OCI-LY7 (cell line): ENCODE measurements at regions not wholly inside any gene's neighbourhood (a gene's known extent, or its start where the extent isn't known, plus 50 kb on each side); places are given as distances from the start of the nearest gene placed in this dataset.

Experiments used
- BruUV-seq: library from RNA; stranded (reverse); fragments of 400-500 nt; replicated peaks from 2 replicates; lab custom pipeline; 2021; lab: Mats Ljungman, UMichigan
- CTCF ChIA-PET: fragments of 300-600 bp; sonication (Branson Sonifier 250); formaldehyde crosslinking; loops from one replicate; lab custom pipeline; 2022; ENCODE audit warnings: antibody characterized with exemption; ENCODE audit not compliant: unreplicated experiment; lab: Charles Lee
- POLR2A ChIA-PET: fragments of 300-600 bp; sonication (Branson Sonifier 250); formaldehyde crosslinking; loops from one replicate; lab custom pipeline; 2022; ENCODE audit warnings: antibody characterized with exemption; lab: Charles Lee
- DNase-seq: peaks from one replicate; pipeline ENCODE4 v3.0.0-alpha.2; 2015; ENCODE audit warnings: low spot score
- H2AFZ ChIP-seq: fragments of 200-600 bp; sonication (generic), shearing (Covaris generic); 2 replicates; pipeline ENCODE4 v1.6.1; 2014; ENCODE audit warnings: mild to moderate bottlenecking, antibody characterized with exemption, low read length, moderate library complexity
- H3K27ac ChIP-seq: fragments of 200-600 bp; sonication (generic); 2 replicates; pipeline ENCODE4 v1.5.1; 2014; ENCODE audit warnings: mixed run types, low read depth, mild to moderate bottlenecking, moderate library complexity, low read length, inconsistent platforms; ENCODE audit not compliant: poor library complexity, severe bottlenecking
- H3K36me3 ChIP-seq: fragments of 200-600 bp; sonication (generic); 2 replicates; pipeline ENCODE4 v1.6.1; 2014; ENCODE audit warnings: mild to moderate bottlenecking, antibody characterized with exemption, low read length, moderate library complexity, mixed read lengths; ENCODE audit not compliant: insufficient read depth
- H3K4me1 ChIP-seq: fragments of 200-600 bp; sonication (generic); 2 replicates; pipeline ENCODE4 v1.5.1; 2014; ENCODE audit warnings: mild to moderate bottlenecking, low read length; ENCODE audit not compliant: insufficient read depth, poor library complexity, severe bottlenecking
- H3K4me2 ChIP-seq: fragments of 200-600 bp; sonication (generic); 2 replicates; pipeline ENCODE4 v1.6.1; 2014; ENCODE audit warnings: mild to moderate bottlenecking, low read length
- H3K4me3 ChIP-seq: fragments of 200-600 bp; sonication (generic); 2 replicates; pipeline ENCODE4 v1.5.1; 2014; ENCODE audit warnings: mild to moderate bottlenecking, low read depth, low read length; ENCODE audit not compliant: poor library complexity, severe bottlenecking
- H3K79me2 ChIP-seq: fragments of 200-600 bp; sonication (generic); 2 replicates; pipeline ENCODE4 v1.6.1; 2016; ENCODE audit warnings: low read depth, mild to moderate bottlenecking, low read length, moderate library complexity, mixed read lengths; ENCODE audit not compliant: insufficient read depth
- H3K9me2 ChIP-seq: fragments of 200-600 bp; sonication (generic); 2 replicates; pipeline ENCODE4 v1.6.1; 2016; ENCODE audit warnings: mild to moderate bottlenecking, low read length, mixed read lengths; ENCODE audit not compliant: insufficient read depth
- H3K9me3 ChIP-seq: fragments of 200-600 bp; sonication (generic); 2 replicates; pipeline ENCODE4 v1.6.1; 2014; ENCODE audit warnings: mild to moderate bottlenecking, mixed run types, low read length, mixed read lengths
- H4K20me1 ChIP-seq: fragments of 200-600 bp; sonication (generic); 2 replicates; pipeline ENCODE4 v1.6.1; 2014; ENCODE audit warnings: mild to moderate bottlenecking, antibody characterized with exemption, low read length, moderate library complexity, mixed read lengths; ENCODE audit not compliant: insufficient read depth
- CTCF ChIP-seq: fragments of 200-600 bp; sonication (generic); conservative IDR thresholded peaks from 2 replicates; pipeline ENCODE4 v1.5.1; 2014; ENCODE audit warnings: mild to moderate bottlenecking, antibody characterized with exemption, low read length, moderate library complexity, mixed read lengths
- EZH2phosphoT487 ChIP-seq: fragments of 200-600 bp; sonication (generic); IDR thresholded peaks from 2 replicates; pipeline ENCODE4 v1.6.1; 2018; ENCODE audit warnings: low read depth, borderline replicate concordance, mild to moderate bottlenecking, mixed run types, antibody characterized with exemption, low read length, moderate library complexity, mixed read lengths
- intact Hi-C: fragments of 100-400 bp; cut with micrococcal nuclease; formaldehyde crosslinking; loops from one replicate; pipeline ENCODE4 v1.10.0; 2022; ENCODE audit not compliant: unreplicated experiment

DNA sequence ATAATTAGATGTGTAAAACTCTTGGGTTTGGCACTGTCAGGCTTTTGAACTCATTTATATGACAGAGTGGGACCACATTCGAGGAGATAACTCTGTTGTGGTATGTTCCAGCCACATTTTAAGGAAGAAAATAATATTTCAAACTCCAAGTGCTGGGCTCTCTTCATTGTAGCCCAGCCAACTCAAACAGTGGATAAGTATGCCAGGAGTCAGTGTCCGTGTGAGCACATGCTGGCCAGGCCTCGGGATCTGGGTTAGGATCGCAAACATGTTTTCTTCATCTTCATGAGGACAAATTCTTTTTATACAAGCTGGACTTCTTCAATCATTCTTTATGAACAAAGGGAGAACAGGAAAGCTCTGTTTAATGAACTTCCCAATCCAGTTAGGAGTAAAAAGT is 497.5 kb downstream of the MAFB start:
- H3K79me2 ChIP-seq: no peaks in the 10 kb centered on the region
- ChIA-PET CTCF (no interaction called here), POLR2A (no interaction called here)
- no peak overlapping the region for H3K4me2 ChIP-seq
- H2AFZ ChIP-seq: no peak overlapping the region
- no peaks in the 10 kb centered on the region for H3K4me1 ChIP-seq
- H3K36me3 ChIP-seq: no peaks in the 10 kb centered on the region
- no peaks in the 10 kb centered on the region for H3K9me2 ChIP-seq
- H4K20me1 ChIP-seq: no peaks in the 10 kb centered on the region
- H3K9me3 ChIP-seq: no peaks in the 10 kb centered on the region
- DNase-seq: no peak
- no peak overlapping the region for H3K27ac ChIP-seq
- TF ChIP-seq CTCF (no peak), EZH2phosphoT487 (no peak)
- intact Hi-C loops: no loop called here
- H3K4me3 ChIP-seq: no peak overlapping the region
- no TSS peak for BruUV-seq

- POLR2A ChIA-PET: no interaction called here
- TF ChIP-seq EZH2phosphoT487: no peak
- no peak for TF ChIP-seq CTCF
- no peaks in the 10 kb centered on the region for H3K79me2 ChIP-seq
- H3K36me3 ChIP-seq: no peaks in the 10 kb centered on the region
- no peak for DNase-seq
- CTCF ChIA-PET: no interaction called here
- H3K9me2 ChIP-seq: no peaks in the 10 kb centered on the region
- H3K4me2 ChIP-seq: no peak overlapping the region
- no peaks in the 10 kb centered on the region for H4K20me1 ChIP-seq
- no peaks in the 10 kb centered on the region for H3K9me3 ChIP-seq
- BruUV-seq: no TSS peak
- no peak overlapping the region for H2AFZ ChIP-seq
- no peak overlapping the region for H3K27ac ChIP-seq
- intact Hi-C loops: no loop called here
- H3K4me3 ChIP-seq: no peak overlapping the region
- H3K4me1 ChIP-seq: no peaks in the 10 kb centered on the region
Measured at GRCh38 chr20:40189621-40190020, 499.4 kb downstream of the MAFB start.

DNA sequence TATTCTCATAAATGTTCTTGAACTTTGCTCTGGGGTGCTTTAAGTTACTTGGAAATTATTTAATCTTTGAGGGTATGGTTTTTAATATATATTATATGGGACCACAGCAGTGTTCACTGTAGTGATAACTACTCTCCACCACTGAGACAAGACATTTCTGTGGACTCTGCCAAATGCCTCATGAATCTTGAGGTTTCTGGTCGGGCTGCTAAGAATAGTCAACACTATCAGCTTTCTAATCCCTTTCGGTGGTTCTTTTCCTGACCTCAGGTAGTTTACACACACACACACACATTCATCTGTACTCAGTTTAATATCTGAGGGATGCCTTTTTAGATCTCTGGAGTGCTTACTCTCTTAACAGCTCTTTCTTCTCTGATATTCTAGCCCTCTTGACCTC is 500.7 kb downstream of the MAFB start:
- intact Hi-C loops: no loop called here
- H3K9me3 ChIP-seq: no peaks in the 10 kb centered on the region
- no peaks in the 10 kb centered on the region for H3K4me1 ChIP-seq
- no peak overlapping the region for H3K27ac ChIP-seq
- no peak overlapping the region for H3K4me3 ChIP-seq
- DNase-seq: no peak
- CTCF ChIA-PET: no interaction called here
- H3K79me2 ChIP-seq: no peaks in the 10 kb centered on the region
- H3K9me2 ChIP-seq: no peaks in the 10 kb centered on the region
- TF ChIP-seq EZH2phosphoT487 (no peak), CTCF (no peak)
- H4K20me1 ChIP-seq: no peaks in the 10 kb centered on the region
- no peaks in the 10 kb centered on the region for H3K36me3 ChIP-seq
- H3K4me2 ChIP-seq: no peak overlapping the region
- H2AFZ ChIP-seq: no peak overlapping the region
- POLR2A ChIA-PET: no interaction called here
- no TSS peak for BruUV-seq
